ENCODE measurements at regions not wholly inside any gene's neighbourhood (a gene's known extent, or its start where the extent isn't known, plus 50 kb on each side); places are given as distances from the start of the nearest gene placed in this dataset.

DNA sequence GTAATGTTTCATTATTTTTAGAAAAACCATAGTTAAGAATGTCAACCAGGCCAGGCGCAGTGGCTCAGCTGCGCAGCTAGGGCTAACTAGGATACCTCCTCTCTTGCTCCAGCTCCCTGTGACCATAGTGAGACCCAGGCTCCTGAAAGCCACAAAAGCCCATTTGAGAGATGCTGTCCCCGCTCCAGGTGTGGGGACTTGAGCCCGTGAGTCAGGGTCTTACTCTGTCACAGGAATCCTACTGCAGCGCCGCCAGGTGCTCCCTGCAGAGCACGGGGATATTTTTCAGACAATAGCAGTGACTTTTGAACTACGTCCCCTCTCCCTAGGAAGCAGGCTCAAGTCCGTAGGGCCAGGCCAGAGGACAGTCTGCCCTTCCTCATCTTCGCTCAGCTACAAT is 75.6 kb upstream of the NRBF2 start:
- ChIA-PET POLR2A (no interaction called here), CTCF (interaction anchor here (0.6 to 0.8 kb wide), 2 partner anchors 24 to 74 kb away, joined by 3 to 5 read pairs; no protein-coding TSS in a partner anchor)
- intact Hi-C loops (cut with micrococcal nuclease) = no loop called here
- H3K4me1 Mint-ChIP-seq (ENCODE audit: insufficient read depth, unreplicated experiment) = peaks cover 6% of the 10 kb centered on the region
- no peaks in the 10 kb centered on the region for H3K27me3 Mint-ChIP-seq (ENCODE audit: insufficient read depth, unreplicated experiment)
- DNase-seq (ENCODE audit: unreplicated experiment) = no peak
- TF ChIP-seq, protein P1, sequence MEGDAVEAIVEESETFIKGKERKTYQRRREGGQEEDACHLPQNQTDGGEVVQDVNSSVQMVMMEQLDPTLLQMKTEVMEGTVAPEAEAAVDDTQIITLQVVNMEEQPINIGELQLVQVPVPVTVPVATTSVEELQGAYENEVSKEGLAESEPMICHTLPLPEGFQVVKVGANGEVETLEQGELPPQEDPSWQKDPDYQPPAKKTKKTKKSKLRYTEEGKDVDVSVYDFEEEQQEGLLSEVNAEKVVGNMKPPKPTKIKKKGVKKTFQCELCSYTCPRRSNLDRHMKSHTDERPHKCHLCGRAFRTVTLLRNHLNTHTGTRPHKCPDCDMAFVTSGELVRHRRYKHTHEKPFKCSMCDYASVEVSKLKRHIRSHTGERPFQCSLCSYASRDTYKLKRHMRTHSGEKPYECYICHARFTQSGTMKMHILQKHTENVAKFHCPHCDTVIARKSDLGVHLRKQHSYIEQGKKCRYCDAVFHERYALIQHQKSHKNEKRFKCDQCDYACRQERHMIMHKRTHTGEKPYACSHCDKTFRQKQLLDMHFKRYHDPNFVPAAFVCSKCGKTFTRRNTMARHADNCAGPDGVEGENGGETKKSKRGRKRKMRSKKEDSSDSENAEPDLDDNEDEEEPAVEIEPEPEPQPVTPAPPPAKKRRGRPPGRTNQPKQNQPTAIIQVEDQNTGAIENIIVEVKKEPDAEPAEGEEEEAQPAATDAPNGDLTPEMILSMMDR (IDR thresholded peaks at IDR 0.05; ENCODE audit: unreplicated experiment) = no peak
- no peak overlapping the region for H3K4me3 Mint-ChIP-seq (ENCODE audit: unreplicated experiment)
- H3K27ac Mint-ChIP-seq (ENCODE audit: low read depth, unreplicated experiment) = no peak overlapping the region
- no peaks in the 10 kb centered on the region for H3K36me3 Mint-ChIP-seq (ENCODE audit: insufficient read depth, unreplicated experiment)
- H3K9me3 Mint-ChIP-seq (ENCODE audit: unreplicated experiment) = no peaks in the 10 kb centered on the region
- no TSS peak for BruUV-seq (replicated peaks)

DNA sequence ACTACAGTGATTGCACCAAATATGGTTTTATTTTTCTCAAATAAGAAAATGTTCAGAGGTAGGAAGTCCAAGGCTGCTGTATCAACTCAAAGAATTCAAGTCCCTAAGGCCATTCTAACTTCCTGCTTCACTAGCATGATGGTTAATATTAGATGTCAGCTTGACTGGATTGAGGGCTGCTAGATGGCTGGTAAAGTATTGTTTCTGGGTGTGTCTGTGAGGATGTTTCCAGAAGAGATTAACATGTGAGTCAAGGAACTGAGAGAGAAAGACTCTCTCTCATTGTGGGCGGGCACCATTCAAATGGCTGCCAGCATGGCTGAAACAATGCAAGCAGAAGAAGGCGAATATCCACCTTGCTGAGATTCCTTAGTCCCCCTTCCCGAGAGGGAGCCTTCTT is 77.4 kb upstream of the NRBF2 start:
- Mint-ChIP-seq H3K4me1 (ENCODE audit: insufficient read depth, unreplicated experiment) (peaks cover 6% of the 10 kb centered on the region), H3K36me3 (ENCODE audit: insufficient read depth, unreplicated experiment) (no peaks in the 10 kb centered on the region), H3K4me3 (ENCODE audit: unreplicated experiment) (no peak overlapping the region), H3K27ac (ENCODE audit: low read depth, unreplicated experiment) (no peak overlapping the region), H3K27me3 (ENCODE audit: insufficient read depth, unreplicated experiment) (no peaks in the 10 kb centered on the region), H3K9me3 (ENCODE audit: unreplicated experiment) (no peaks in the 10 kb centered on the region)
- intact Hi-C loops (cut with micrococcal nuclease) = no loop called here
- no TSS peak for BruUV-seq (replicated peaks)
- DNase-seq (ENCODE audit: unreplicated experiment) = no peak
- TF ChIP-seq, protein P1 (IDR thresholded peaks at IDR 0.05; ENCODE audit: unreplicated experiment) = no peak
- ChIA-PET CTCF (no interaction called here), POLR2A (no interaction called here)

GRCh38 chr10:63054889-63055611 is 78.1 kb upstream of the NRBF2 start:
- peak; percentile 34 for DNase-seq (ENCODE audit: unreplicated experiment)

DNA sequence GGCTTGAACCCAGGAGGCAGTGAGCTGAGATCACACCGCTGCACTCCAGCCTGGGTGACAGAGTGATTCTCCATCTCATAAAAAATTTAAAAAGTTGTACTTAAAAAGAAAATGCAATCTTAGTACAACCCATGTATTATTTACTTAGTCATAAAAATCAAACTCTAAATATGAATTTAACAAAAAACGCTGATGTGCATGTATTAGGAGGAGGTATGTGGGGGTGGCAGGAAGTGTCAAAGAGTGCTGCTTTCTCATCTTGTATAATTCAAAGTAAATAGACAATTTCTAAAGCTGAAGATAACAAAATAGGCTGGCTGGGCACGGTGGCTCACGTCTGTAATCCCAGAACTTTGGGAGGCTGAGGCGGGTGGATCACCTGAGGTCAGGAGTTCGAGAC is 81.0 kb upstream of the NRBF2 start:
- CTCF ChIA-PET = interaction anchor here (0.7 to 1.2 kb wide), 3 partner anchors 15 to 614 kb away, joined by 3 to 4 read pairs (median 3); no protein-coding TSS in a partner anchor
- no peak for DNase-seq (ENCODE audit: unreplicated experiment)
- no TSS peak for BruUV-seq (replicated peaks)
- Mint-ChIP-seq H3K27ac (ENCODE audit: low read depth, unreplicated experiment) (no peak overlapping the region), H3K9me3 (ENCODE audit: unreplicated experiment) (no peaks in the 10 kb centered on the region), H3K36me3 (ENCODE audit: insufficient read depth, unreplicated experiment) (no peaks in the 10 kb centered on the region), H3K4me3 (ENCODE audit: unreplicated experiment) (no peak overlapping the region), H3K4me1 (ENCODE audit: insufficient read depth, unreplicated experiment) (peaks cover 6% of the 10 kb centered on the region), H3K27me3 (ENCODE audit: insufficient read depth, unreplicated experiment) (peaks cover 12% of the 10 kb centered on the region)
- intact Hi-C loops (cut with micrococcal nuclease) = no loop called here
- TF ChIP-seq, protein P1 (IDR thresholded peaks at IDR 0.05; ENCODE audit: unreplicated experiment) = no peak
- POLR2A ChIA-PET = interaction anchor here (1.2 kb wide), 1 partner anchor 13 kb away, joined by 5 read pairs; no protein-coding TSS in a partner anchor

More at GRCh38 chr10:63054889-63055611, 78.1 kb upstream of the NRBF2 start:
- no TSS peak for BruUV-seq (replicated peaks)
- intact Hi-C loops (cut with micrococcal nuclease) = no loop called here
- CTCF ChIA-PET = no interaction called here
- Mint-ChIP-seq H3K27ac (ENCODE audit: low read depth, unreplicated experiment) (no peak overlapping the region), H3K4me1 (ENCODE audit: insufficient read depth, unreplicated experiment) (peaks cover 6% of the 10 kb centered on the region), H3K9me3 (ENCODE audit: unreplicated experiment) (no peaks in the 10 kb centered on the region), H3K36me3 (ENCODE audit: insufficient read depth, unreplicated experiment) (no peaks in the 10 kb centered on the region), H3K4me3 (ENCODE audit: unreplicated experiment) (no peak overlapping the region), H3K27me3 (ENCODE audit: insufficient read depth, unreplicated experiment) (no peaks in the 10 kb centered on the region)
- TF ChIP-seq, protein P1 (IDR thresholded peaks at IDR 0.05; ENCODE audit: unreplicated experiment) = no peak
- POLR2A ChIA-PET = no interaction called here

All from MCF 10A (cell line).